RWPE2 (cell line): ENCODE measurements at regions not wholly inside any gene's neighbourhood (a gene's known extent, or its start where the extent isn't known, plus 50 kb on each side); places are given as distances from the start of the nearest gene placed in this dataset.

Source experiments
- ATAC-seq: fragments of 200-7000 bp; cut with Tn5 transposase; 3 replicates; pipeline ENCODE4 v1.9.1; 2021; ENCODE audit warnings: low read depth
- DNase-seq: peaks from one replicate; pipeline ENCODE4 v3.0.0-alpha.2; 2020; ENCODE audit warnings: low spot score
- H3K27ac ChIP-seq: fragments of 450-650 bp; 2 replicates; pipeline ENCODE4 v1.5.1; 2017; ENCODE audit warnings: mild to moderate bottlenecking; ENCODE audit not compliant: poor library complexity, severe bottlenecking
- H3K27me3 ChIP-seq: fragments of 250-450 bp; sonication (Bioruptor Pico); 2 replicates; pipeline ENCODE4 v1.5.1; 2021; ENCODE audit warnings: mild to moderate bottlenecking, moderate library complexity; ENCODE audit not compliant: insufficient read depth, poor library complexity, severe bottlenecking
- H3K36me3 ChIP-seq: fragments of 250-450 bp; sonication (Bioruptor Pico); 2 replicates; pipeline ENCODE4 v1.5.1; 2020; ENCODE audit warnings: low read depth, mild to moderate bottlenecking, moderate library complexity
- H3K4me1 ChIP-seq: fragments of 250-450 bp; sonication (Bioruptor Pico); 2 replicates; pipeline ENCODE4 v1.5.1; 2021; ENCODE audit warnings: mild to moderate bottlenecking, moderate library complexity; ENCODE audit not compliant: insufficient read depth, poor library complexity, severe bottlenecking
- H3K4me3 ChIP-seq: fragments of 250-450 bp; sonication (Bioruptor Pico); 2 replicates; pipeline ENCODE4 v1.5.1; 2021; ENCODE audit warnings: mild to moderate bottlenecking, moderate library complexity; ENCODE audit not compliant: severe bottlenecking
- H3K9me3 ChIP-seq: fragments of 250-450 bp; sonication (Bioruptor Pico); 2 replicates; pipeline ENCODE4 v1.5.1; 2021; ENCODE audit warnings: mild to moderate bottlenecking, moderate library complexity; ENCODE audit not compliant: severe bottlenecking
- TF ChIP-seq, protein P1 (sequence below): fragments of 450-650 bp; IDR thresholded peaks from one replicate; pipeline ENCODE4 v1.5.1; 2017; ENCODE audit warnings: mild to moderate bottlenecking, moderate library complexity; ENCODE audit not compliant: poor library complexity, severe bottlenecking

DNA sequence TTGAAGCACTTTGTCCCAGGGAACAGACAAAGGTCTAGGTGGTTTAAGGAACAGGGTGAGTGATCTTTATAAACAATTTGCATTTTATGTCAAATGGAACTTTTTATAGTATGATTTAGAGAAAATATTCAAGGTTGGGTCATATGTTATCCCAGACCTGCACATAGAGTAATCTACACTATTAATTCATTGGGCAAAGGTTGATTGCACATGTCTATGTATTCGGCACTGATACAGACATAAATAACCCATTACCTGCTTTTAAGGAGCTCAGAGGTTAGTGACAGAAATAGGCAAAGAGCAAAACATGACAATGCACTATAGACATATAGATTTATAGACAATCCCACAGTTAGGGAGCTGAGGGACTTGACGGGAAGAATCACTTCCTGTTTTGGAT lies 141.5 kb upstream of the UBASH3B start:
- TF ChIP-seq, protein P1, sequence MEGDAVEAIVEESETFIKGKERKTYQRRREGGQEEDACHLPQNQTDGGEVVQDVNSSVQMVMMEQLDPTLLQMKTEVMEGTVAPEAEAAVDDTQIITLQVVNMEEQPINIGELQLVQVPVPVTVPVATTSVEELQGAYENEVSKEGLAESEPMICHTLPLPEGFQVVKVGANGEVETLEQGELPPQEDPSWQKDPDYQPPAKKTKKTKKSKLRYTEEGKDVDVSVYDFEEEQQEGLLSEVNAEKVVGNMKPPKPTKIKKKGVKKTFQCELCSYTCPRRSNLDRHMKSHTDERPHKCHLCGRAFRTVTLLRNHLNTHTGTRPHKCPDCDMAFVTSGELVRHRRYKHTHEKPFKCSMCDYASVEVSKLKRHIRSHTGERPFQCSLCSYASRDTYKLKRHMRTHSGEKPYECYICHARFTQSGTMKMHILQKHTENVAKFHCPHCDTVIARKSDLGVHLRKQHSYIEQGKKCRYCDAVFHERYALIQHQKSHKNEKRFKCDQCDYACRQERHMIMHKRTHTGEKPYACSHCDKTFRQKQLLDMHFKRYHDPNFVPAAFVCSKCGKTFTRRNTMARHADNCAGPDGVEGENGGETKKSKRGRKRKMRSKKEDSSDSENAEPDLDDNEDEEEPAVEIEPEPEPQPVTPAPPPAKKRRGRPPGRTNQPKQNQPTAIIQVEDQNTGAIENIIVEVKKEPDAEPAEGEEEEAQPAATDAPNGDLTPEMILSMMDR = no peak
- H3K4me1 ChIP-seq = no peaks in the 10 kb centered on the region
- no peaks in the 10 kb centered on the region for H3K36me3 ChIP-seq
- no peaks in the 10 kb centered on the region for H3K9me3 ChIP-seq
- DNase-seq = no peak
- no peaks in the 10 kb centered on the region for H3K27me3 ChIP-seq
- no peak overlapping the region for H3K4me3 ChIP-seq
- H3K27ac ChIP-seq = no peak overlapping the region
- ATAC-seq = no peak

DNA sequence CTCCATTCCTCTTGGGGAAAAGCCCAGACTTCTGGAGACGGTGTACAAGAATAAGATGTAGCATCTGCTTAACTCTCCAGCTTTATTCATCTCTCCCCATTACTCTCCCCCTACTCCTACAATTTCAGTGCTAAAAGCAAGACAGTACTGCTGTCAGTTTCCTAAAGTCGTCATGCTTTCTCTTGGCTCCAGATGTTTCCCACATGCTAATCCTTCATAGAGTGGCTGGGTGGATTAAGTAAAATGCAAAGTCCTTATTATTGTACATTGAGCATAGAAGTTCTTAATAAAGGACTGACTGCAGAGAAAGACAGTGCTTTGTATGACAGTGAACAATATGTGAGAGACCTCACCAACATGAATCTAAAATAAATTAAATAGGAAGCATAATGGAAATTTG lies 142.2 kb upstream of the UBASH3B start:
- Histone ChIP-seq H3K4me3 (no peak overlapping the region), H3K4me1 (no peaks in the 10 kb centered on the region), H3K9me3 (no peaks in the 10 kb centered on the region), H3K27ac (no peak overlapping the region), H3K27me3 (no peaks in the 10 kb centered on the region), H3K36me3 (no peaks in the 10 kb centered on the region)
- no peak for DNase-seq
- TF ChIP-seq, protein P1 = no peak
- ATAC-seq = no peak

DNA sequence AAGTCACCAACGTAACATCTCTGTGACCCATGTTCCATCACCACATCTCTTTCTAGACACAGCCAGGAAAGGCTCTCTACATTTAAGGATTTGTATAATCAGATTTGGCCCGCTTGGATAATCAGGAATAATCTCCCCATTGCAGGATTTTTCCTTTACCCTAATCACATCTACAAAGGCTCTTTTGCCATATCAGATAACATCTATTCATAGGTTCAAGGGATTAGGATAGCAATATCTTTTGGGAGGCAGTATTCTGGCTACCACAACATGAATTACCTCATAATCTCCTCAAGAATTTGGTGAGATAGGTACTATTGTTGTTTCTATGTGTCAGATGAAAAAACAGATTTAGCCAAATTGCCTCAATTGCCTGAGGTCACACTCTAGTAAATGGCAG lies 142.8 kb upstream of the UBASH3B start:
- no peak for ATAC-seq
- TF ChIP-seq, protein P1 = no peak
- Histone ChIP-seq H3K9me3 (no peaks in the 10 kb centered on the region), H3K36me3 (no peaks in the 10 kb centered on the region), H3K4me1 (no peaks in the 10 kb centered on the region), H3K4me3 (no peak overlapping the region), H3K27ac (no peak overlapping the region), H3K27me3 (no peaks in the 10 kb centered on the region)
- no peak for DNase-seq

- Histone ChIP-seq H3K4me1 (no peaks in the 10 kb centered on the region), H3K4me3 (no peak overlapping the region), H3K36me3 (no peaks in the 10 kb centered on the region), H3K9me3 (no peaks in the 10 kb centered on the region), H3K27me3 (no peaks in the 10 kb centered on the region), H3K27ac (no peak overlapping the region)
- no peak for DNase-seq
- TF ChIP-seq, protein P1 = no peak
- no peak for ATAC-seq
These were observed 145.6 kb upstream of the UBASH3B start for GRCh38 chr11:122509899-122510298.

DNA sequence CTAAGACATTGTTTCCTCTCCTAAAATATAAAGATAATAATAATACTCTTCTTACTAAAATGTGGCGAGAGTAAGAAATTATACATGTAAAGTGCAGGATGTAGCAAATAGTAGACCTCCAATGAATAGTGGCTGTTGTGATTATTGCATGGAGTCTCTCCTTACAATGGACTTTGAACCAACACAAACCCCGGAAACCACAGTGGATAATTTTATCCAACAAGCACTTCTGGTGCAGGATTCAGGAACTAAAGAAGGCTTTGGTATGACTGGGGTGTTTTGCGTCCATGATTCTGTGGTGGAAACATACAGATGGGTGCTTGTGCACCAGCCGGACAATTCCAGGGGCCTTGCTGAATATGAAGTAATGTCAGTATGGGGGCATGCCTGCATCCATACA lies 146.4 kb upstream of the UBASH3B start:
- Histone ChIP-seq H3K4me3 (no peak overlapping the region), H3K36me3 (no peaks in the 10 kb centered on the region), H3K4me1 (no peaks in the 10 kb centered on the region), H3K27me3 (no peaks in the 10 kb centered on the region), H3K27ac (no peak overlapping the region), H3K9me3 (no peaks in the 10 kb centered on the region)
- TF ChIP-seq, protein P1 = no peak
- ATAC-seq = no peak
- DNase-seq = no peak
